Neural crest cell (in vitro differentiated cells): ENCODE measurements at regions not wholly inside any gene's neighbourhood (a gene's known extent, or its start where the extent isn't known, plus 50 kb on each side); places are given as distances from the start of the nearest gene placed in this dataset.

ENCODE experiments used
- DNase-seq: peaks from one replicate; pipeline ENCODE4 v3.0.0; 2021; ENCODE audit warnings: low read depth, mixed read lengths, low spot score
- H3K27ac Mint-ChIP-seq: one replicate; pipeline ENCODE4 v1.8.0; 2021; ENCODE audit warnings: mild to moderate bottlenecking, mixed read lengths; ENCODE audit not compliant: unreplicated experiment
- H3K27me3 Mint-ChIP-seq: 2 replicates; pipeline ENCODE4 v1.8.0; 2021; ENCODE audit warnings: low read depth, mild to moderate bottlenecking, mixed read lengths
- H3K36me3 Mint-ChIP-seq: 2 replicates; pipeline ENCODE4 v1.8.0; 2021; ENCODE audit warnings: low read depth, mild to moderate bottlenecking, mixed read lengths
- H3K4me1 Mint-ChIP-seq: 2 replicates; pipeline ENCODE4 v1.8.0; 2021; ENCODE audit warnings: mixed read lengths
- H3K4me3 Mint-ChIP-seq: one replicate; pipeline ENCODE4 v1.8.0; 2021; ENCODE audit warnings: mild to moderate bottlenecking, mixed read lengths
- H3K9me3 Mint-ChIP-seq: 2 replicates; pipeline ENCODE4 v1.8.0; 2021; ENCODE audit warnings: mixed read lengths
- TF ChIP-seq, protein P1 (sequence below): fragments of 200-600 bp; sonication (generic); conservative IDR thresholded peaks from 2 replicates; pipeline ENCODE4 v1.5.0; 2021; ENCODE audit warnings: antibody characterized with exemption, mild to moderate bottlenecking

DNA sequence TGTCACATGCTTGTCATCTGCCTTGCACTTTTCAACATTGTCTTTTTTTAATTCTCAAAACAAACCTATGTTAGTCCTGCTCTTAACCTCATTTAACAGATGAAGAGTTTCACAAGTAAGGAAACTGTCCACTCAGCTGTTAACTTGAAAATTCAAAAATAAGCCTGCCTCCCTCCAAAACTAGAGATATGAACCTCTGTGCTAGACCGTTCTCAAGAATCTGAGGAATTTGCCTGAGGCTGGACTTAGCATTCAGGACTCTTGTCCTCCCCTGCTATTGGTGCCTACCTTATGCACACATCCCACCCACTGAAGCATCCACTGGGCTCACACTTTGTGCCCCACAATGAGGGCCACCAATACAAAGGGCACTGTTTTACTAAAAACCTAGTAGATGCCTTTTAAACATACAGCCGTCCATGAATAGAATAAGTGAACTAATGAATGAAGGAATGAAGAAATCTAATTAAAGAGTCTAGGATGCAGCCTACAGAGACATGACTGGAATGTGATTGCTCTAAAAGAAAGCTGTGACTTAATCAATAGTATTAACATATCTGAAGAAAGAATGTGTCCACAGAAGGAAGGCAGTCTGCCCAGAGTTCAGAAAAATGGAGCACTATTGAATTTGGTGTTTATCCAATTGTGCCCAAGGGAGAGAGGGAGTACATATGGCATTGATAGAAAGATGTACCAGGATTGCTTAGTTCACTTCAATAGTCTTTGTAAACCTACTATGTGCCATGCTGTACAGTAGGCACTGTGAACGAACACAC is 238.5 kb downstream of the SPTSSA start:
- Mint-ChIP-seq H3K4me3 (no peak overlapping the region), H3K4me1 (peaks cover 21% of the 10 kb centered on the region), H3K27me3 (peaks cover 3% of the 10 kb centered on the region), H3K9me3 (no peaks in the 10 kb centered on the region), H3K27ac (peak overlapping the region; percentile 17), H3K36me3 (no peaks in the 10 kb centered on the region)
- TF ChIP-seq, protein P1, sequence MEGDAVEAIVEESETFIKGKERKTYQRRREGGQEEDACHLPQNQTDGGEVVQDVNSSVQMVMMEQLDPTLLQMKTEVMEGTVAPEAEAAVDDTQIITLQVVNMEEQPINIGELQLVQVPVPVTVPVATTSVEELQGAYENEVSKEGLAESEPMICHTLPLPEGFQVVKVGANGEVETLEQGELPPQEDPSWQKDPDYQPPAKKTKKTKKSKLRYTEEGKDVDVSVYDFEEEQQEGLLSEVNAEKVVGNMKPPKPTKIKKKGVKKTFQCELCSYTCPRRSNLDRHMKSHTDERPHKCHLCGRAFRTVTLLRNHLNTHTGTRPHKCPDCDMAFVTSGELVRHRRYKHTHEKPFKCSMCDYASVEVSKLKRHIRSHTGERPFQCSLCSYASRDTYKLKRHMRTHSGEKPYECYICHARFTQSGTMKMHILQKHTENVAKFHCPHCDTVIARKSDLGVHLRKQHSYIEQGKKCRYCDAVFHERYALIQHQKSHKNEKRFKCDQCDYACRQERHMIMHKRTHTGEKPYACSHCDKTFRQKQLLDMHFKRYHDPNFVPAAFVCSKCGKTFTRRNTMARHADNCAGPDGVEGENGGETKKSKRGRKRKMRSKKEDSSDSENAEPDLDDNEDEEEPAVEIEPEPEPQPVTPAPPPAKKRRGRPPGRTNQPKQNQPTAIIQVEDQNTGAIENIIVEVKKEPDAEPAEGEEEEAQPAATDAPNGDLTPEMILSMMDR = no peak
- DNase-seq = no peak

DNA sequence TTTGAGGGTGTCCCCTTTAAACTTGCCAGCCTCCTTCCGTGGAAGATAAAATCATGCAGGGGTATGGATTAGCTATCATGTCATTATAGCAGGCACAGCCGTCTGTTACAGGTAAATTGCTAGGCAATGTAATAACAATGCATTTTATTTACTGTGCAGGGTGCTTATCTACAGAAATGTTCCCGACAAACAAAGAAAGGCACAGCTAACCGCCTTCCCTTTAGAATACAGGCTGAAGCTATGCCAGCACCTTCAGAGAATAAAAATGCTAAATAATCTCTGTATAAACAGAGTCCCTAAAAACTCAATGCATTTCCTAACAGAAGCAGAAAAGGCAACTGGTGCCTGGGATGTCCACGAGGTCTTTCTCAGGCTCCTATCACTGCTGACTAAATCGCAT is 239.2 kb downstream of the SPTSSA start:
- peaks cover 2% of the 10 kb centered on the region for H3K27me3 Mint-ChIP-seq

DNA sequence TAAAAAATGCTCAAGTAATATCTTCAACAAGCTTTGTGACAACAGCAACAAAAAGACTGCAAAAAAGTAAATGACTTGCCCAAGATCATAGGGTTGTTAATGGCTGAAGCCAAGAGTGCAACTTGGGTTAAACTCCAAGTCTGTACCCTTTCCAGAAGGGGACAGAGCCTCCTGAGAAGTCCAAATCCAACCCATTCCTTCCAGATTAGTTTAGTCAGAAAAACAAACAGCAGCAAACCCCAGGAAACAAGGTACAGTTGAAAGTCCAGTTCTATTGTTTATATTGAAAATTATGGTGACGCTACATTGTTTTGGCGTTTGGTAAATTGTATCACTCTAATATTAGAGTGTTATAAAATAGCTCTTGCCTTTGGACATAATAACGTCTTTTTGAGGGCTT is 239.9 kb downstream of the SPTSSA start:
- no peak overlapping the region for H3K4me3 Mint-ChIP-seq
- TF ChIP-seq, protein P1 = no peak
- no peak for DNase-seq
- H3K9me3 Mint-ChIP-seq = no peaks in the 10 kb centered on the region
- H3K27me3 Mint-ChIP-seq = no peaks in the 10 kb centered on the region
- no peak overlapping the region for H3K27ac Mint-ChIP-seq
- no peaks in the 10 kb centered on the region for H3K36me3 Mint-ChIP-seq
- peaks cover 17% of the 10 kb centered on the region for H3K4me1 Mint-ChIP-seq

More for the DNA sequence above, 239.2 kb downstream of the SPTSSA start:
- peaks cover 19% of the 10 kb centered on the region for H3K4me1 Mint-ChIP-seq
- no peak overlapping the region for H3K27ac Mint-ChIP-seq
- TF ChIP-seq, protein P1 = no peak
- no peak overlapping the region for H3K4me3 Mint-ChIP-seq
- no peaks in the 10 kb centered on the region for H3K36me3 Mint-ChIP-seq
- H3K9me3 Mint-ChIP-seq = no peaks in the 10 kb centered on the region
- no peak for DNase-seq

DNA sequence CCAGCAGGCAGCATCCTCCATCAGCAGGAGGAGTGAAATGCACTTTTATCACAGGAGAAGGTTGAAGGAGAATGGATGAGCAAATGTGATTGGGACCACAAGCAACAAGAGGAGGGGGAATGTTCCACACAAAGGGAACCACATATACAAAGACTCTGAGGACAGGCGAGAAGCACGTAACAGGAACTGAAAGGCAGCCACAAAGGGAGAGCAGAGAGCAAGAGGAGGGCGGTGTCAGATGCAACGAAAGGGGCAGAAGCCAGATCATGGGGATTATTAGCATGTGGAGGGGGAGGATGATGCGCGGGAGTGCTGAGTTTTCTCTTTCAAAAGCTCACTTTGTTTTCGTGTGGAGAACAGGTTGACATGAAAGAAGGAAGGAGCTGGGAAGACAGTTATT is 241.1 kb downstream of the SPTSSA start:
- no peaks in the 10 kb centered on the region for H3K27me3 Mint-ChIP-seq
- no peaks in the 10 kb centered on the region for H3K36me3 Mint-ChIP-seq
- DNase-seq = no peak
- H3K4me1 Mint-ChIP-seq = peaks cover 17% of the 10 kb centered on the region
- H3K27ac Mint-ChIP-seq = peak overlapping the region; percentile 52
- TF ChIP-seq, protein P1 = no peak
- H3K9me3 Mint-ChIP-seq = no peaks in the 10 kb centered on the region
- no peak overlapping the region for H3K4me3 Mint-ChIP-seq

DNA sequence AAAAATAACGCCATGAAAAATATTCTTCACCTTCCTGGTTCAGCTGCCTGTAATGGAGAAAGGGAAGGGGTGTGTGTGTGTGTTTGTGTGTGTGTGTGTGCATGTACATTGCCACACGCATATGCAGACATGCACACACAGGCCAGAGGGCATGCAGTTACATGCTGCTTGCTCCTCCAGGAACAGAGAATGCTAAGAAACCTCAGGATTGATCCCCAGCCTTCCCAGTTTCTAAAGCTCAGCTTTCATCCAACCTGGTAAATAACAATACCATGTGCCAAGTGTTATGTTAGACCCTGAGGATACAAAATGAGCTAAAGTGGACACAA is 241.7 kb downstream of the SPTSSA start:
- DNase-seq = no peak
- Mint-ChIP-seq H3K27me3 (no peaks in the 10 kb centered on the region), H3K9me3 (no peaks in the 10 kb centered on the region), H3K27ac (no peak overlapping the region), H3K4me3 (no peak overlapping the region), H3K36me3 (no peaks in the 10 kb centered on the region), H3K4me1 (peaks cover 17% of the 10 kb centered on the region)
- TF ChIP-seq, protein P1 = no peak
